Fibroblast of lung (primary cell): ENCODE measurements at regions not wholly inside any gene's neighbourhood (a gene's known extent, or its start where the extent isn't known, plus 50 kb on each side); places are given as distances from the start of the nearest gene placed in this dataset.

Experiments used
- DNase-seq, 2 donors: peaks; one replicate each; pipeline versions ENCODE4 v3.0.0 to v3.0.0-alpha.2; 2010; ENCODE audit warnings: low read depth in 2 of 2
- H2AFZ ChIP-seq: 2 replicates; pipeline ENCODE4 v1.5.1; 2012; ENCODE audit warnings: low read length, control low read depth, inconsistent platforms
- H3K27ac ChIP-seq: 2 replicates; pipeline ENCODE4 v1.5.1; 2011; ENCODE audit warnings: low read length, control low read depth; ENCODE audit not compliant: insufficient read depth
- H3K27me3 ChIP-seq: 2 replicates; pipeline ENCODE4 v1.5.1; 2011; ENCODE audit warnings: mild to moderate bottlenecking, low read length; ENCODE audit not compliant: control insufficient read depth, insufficient read depth
- H3K36me3 ChIP-seq: 2 replicates; pipeline ENCODE4 v1.5.1; 2011; ENCODE audit warnings: low read length; ENCODE audit not compliant: control insufficient read depth, insufficient read depth
- H3K4me1 ChIP-seq: 2 replicates; pipeline ENCODE4 v1.5.1; 2011; ENCODE audit warnings: low read length; ENCODE audit not compliant: control insufficient read depth, insufficient read depth; ENCODE audit errors: extremely low read depth
- H3K4me2 ChIP-seq: 2 replicates; pipeline ENCODE4 v1.5.1; 2011; ENCODE audit warnings: low read length, control low read depth; ENCODE audit not compliant: insufficient read depth; ENCODE audit errors: extremely low read depth
- H3K4me3 ChIP-seq, 4 experiments: fragments of 200-600 bp in 1 of 4; sonication (generic) in 1 of 4; replicated peaks in 1 of 4; 2 replicates each; pipeline ENCODE4 v1.5.1; 2011 to 2016; ENCODE audit warnings: low read length in 4 of 4, low read depth in 3 of 4, mild to moderate bottlenecking in 3 of 4, control low read depth in 2 of 4, inconsistent platforms in 1 of 4, mixed read lengths in 1 of 4; ENCODE audit not compliant: insufficient read depth in 1 of 4; ENCODE audit errors: control extremely low read depth in 1 of 4
- H3K79me2 ChIP-seq: 2 replicates; pipeline ENCODE4 v1.5.1; 2012; ENCODE audit warnings: mild to moderate bottlenecking, low read length, inconsistent platforms; ENCODE audit not compliant: control insufficient read depth, insufficient read depth
- H3K9ac ChIP-seq: 2 replicates; pipeline ENCODE4 v1.5.1; 2011; ENCODE audit warnings: mild to moderate bottlenecking, low read length, control low read depth; ENCODE audit not compliant: insufficient read depth
- H3K9me3 ChIP-seq: 2 replicates; pipeline ENCODE4 v1.5.1; 2012; ENCODE audit warnings: low read depth, low read length; ENCODE audit not compliant: control insufficient read depth, insufficient read depth
- H4K20me1 ChIP-seq: 2 replicates; pipeline ENCODE4 v1.5.1; 2011; ENCODE audit warnings: low read length; ENCODE audit not compliant: control insufficient read depth, insufficient read depth; ENCODE audit errors: extremely low read depth
- CTCF ChIP-seq, 2 donors: IDR thresholded peaks in 1 of 2; conservative IDR thresholded peaks in 1 of 2; 1 replicate in 1 of 2; 2 replicates in 1 of 2; pipeline ENCODE4 v1.5.1; 2011 to 2012; ENCODE audit warnings: low read length in 2 of 2, control low read depth in 1 of 2, inconsistent platforms in 1 of 2, low read depth in 1 of 2, mild to moderate bottlenecking in 1 of 2
- EZH2 ChIP-seq: IDR thresholded peaks from 2 replicates; pipeline ENCODE4 v1.5.1; 2012; ENCODE audit warnings: low read length, control low read depth, mild to moderate bottlenecking; ENCODE audit errors: missing control alignments

GRCh38 chr22:48504519-48505140 is 1323.0 kb downstream of the BRD1 start:
- H3K9ac ChIP-seq = no peak overlapping the region
- H4K20me1 ChIP-seq = no peaks in the 10 kb centered on the region
- H3K9me3 ChIP-seq = no peaks in the 10 kb centered on the region
- no peak for TF ChIP-seq EZH2
- TF ChIP-seq CTCF (conservative IDR thresholded peaks at IDR 0.05 in 1 of 2, IDR thresholded peaks at IDR 0.05 in 1 of 2; ENCODE audit: low read depth in 1 of 2, low read length in 2 of 2) = no peak
- no peak overlapping the region for H2AFZ ChIP-seq
- no peaks in the 10 kb centered on the region for H3K79me2 ChIP-seq
- no peak overlapping the region for H3K27ac ChIP-seq
- no peaks in the 10 kb centered on the region for H3K36me3 ChIP-seq
- no peak overlapping the region for H3K4me3 ChIP-seq
- no peaks in the 10 kb centered on the region for H3K4me1 ChIP-seq
- no peak for DNase-seq
- no peak overlapping the region for H3K4me2 ChIP-seq
- H3K27me3 ChIP-seq = no peaks in the 10 kb centered on the region

- H2AFZ ChIP-seq = no peak overlapping the region
- no peaks in the 10 kb centered on the region for H3K79me2 ChIP-seq
- no peak overlapping the region for H3K4me2 ChIP-seq
- H3K27me3 ChIP-seq = no peaks in the 10 kb centered on the region
- H3K9ac ChIP-seq = no peak overlapping the region
- H3K4me3 ChIP-seq = no peak overlapping the region
- TF ChIP-seq CTCF (conservative IDR thresholded peaks at IDR 0.05 in 1 of 2, IDR thresholded peaks at IDR 0.05 in 1 of 2; ENCODE audit: low read depth in 1 of 2, low read length in 2 of 2) (no peak), EZH2 (no peak)
- no peak for DNase-seq
- no peaks in the 10 kb centered on the region for H4K20me1 ChIP-seq
- no peaks in the 10 kb centered on the region for H3K9me3 ChIP-seq
- no peaks in the 10 kb centered on the region for H3K36me3 ChIP-seq
- H3K27ac ChIP-seq = no peak overlapping the region
- no peaks in the 10 kb centered on the region for H3K4me1 ChIP-seq
Observed at GRCh38 chr22:48503876-48504275, 1323.8 kb downstream of the BRD1 start.

GRCh38 chr22:48503035-48503625 is 1324.5 kb downstream of the BRD1 start:
- Histone ChIP-seq H3K4me2 (no peak overlapping the region), H3K27me3 (no peaks in the 10 kb centered on the region), H3K4me3 (no peak overlapping the region), H3K9me3 (no peaks in the 10 kb centered on the region), H3K79me2 (no peaks in the 10 kb centered on the region), H3K36me3 (no peaks in the 10 kb centered on the region), H3K27ac (no peak overlapping the region), H2AFZ (no peak overlapping the region), H4K20me1 (no peaks in the 10 kb centered on the region), H3K4me1 (no peaks in the 10 kb centered on the region), H3K9ac (no peak overlapping the region)
- DNase-seq = no peak
- TF ChIP-seq EZH2 (no peak), CTCF (conservative IDR thresholded peaks at IDR 0.05 in 1 of 2, IDR thresholded peaks at IDR 0.05 in 1 of 2; ENCODE audit: low read depth in 1 of 2, low read length in 2 of 2) (no peak)
